MM.1S (cell line): ENCODE measurements at regions not wholly inside any gene's neighbourhood (a gene's known extent, or its start where the extent isn't known, plus 50 kb on each side); places are given as distances from the start of the nearest gene placed in this dataset.

Experiments
- EZH2 ChIP-seq: fragments of 300-600 bp; sonication (generic); optimal IDR thresholded peaks from 2 replicates; pipeline ENCODE3; 2017; ENCODE audit warnings: low read depth, mild to moderate bottlenecking, antibody characterized with exemption, low read length, mixed read lengths
- EZH2phosphoT487 ChIP-seq: fragments of 300-600 bp; sonication (generic); IDR thresholded peaks from 2 replicates; pipeline ENCODE4 v1.6.1; 2018; ENCODE audit warnings: antibody characterized with exemption, low read length
- TF ChIP-seq, protein P1 (sequence below): fragments of 300-600 bp; sonication (generic); IDR thresholded peaks from 2 replicates; pipeline ENCODE4 v1.5.1; 2016; ENCODE audit warnings: antibody characterized with exemption, low read length, mixed read lengths

DNA sequence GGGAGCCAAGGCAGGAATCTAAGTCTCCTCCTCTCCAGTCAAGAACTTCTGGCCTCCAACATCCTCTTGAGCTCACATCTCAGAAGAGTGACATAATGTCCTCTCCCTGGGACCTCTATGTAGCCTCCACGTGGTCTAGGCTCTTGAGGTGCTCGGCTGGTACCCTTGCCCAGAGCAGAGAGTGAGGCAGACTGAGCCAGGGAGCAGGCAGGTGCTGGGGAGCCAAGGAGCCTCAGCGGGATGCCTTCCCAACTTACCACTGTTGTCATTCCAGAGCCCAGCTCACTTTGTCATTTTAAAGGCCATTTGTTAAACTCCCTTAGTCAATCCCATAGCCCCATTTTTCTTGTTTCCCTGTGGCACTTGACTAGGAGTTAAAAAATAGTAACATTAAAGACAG, 52.1 kb upstream of the DUSP22 start:
- TF ChIP-seq, protein P1, sequence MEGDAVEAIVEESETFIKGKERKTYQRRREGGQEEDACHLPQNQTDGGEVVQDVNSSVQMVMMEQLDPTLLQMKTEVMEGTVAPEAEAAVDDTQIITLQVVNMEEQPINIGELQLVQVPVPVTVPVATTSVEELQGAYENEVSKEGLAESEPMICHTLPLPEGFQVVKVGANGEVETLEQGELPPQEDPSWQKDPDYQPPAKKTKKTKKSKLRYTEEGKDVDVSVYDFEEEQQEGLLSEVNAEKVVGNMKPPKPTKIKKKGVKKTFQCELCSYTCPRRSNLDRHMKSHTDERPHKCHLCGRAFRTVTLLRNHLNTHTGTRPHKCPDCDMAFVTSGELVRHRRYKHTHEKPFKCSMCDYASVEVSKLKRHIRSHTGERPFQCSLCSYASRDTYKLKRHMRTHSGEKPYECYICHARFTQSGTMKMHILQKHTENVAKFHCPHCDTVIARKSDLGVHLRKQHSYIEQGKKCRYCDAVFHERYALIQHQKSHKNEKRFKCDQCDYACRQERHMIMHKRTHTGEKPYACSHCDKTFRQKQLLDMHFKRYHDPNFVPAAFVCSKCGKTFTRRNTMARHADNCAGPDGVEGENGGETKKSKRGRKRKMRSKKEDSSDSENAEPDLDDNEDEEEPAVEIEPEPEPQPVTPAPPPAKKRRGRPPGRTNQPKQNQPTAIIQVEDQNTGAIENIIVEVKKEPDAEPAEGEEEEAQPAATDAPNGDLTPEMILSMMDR = no peak
- TF ChIP-seq EZH2 (no peak), EZH2phosphoT487 (no peak)
